Activated naive CD4-positive, alpha-beta T cell treated with anti-CD3 and anti-CD28 coated beads, Interleukin-2, amount 50 U/mL, for 72 hours (primary cell): ENCODE measurements at regions not wholly inside any gene's neighbourhood (a gene's known extent, or its start where the extent isn't known, plus 50 kb on each side); places are given as distances from the start of the nearest gene placed in this dataset.
"Not testable (repeated sequence)": the region's sequence is repeated elsewhere in the genome, so short reads cannot be mapped to it uniquely, and the experiment has no call there.

Experiments
- ATAC-seq, 2 donors: fragments of 150-1000 bp; cut with Tn5 transposase; 2 replicates each; pipeline ENCODE4 v1.10.0; 2021; ENCODE audit warnings: mild to moderate bottlenecking in 2 of 2, moderate library complexity in 2 of 2
- DNase-seq, 2 donors: peaks; one replicate each; pipeline ENCODE4 v3.0.0; 2021 to 2022; ENCODE audit warnings: low spot score in 2 of 2
- H3K27ac Mint-ChIP-seq, 2 donors: one replicate each; pipeline ENCODE4 v1.8.0; 2022; ENCODE audit warnings: mild to moderate bottlenecking in 2 of 2, mixed read lengths in 2 of 2
- H3K36me3 Mint-ChIP-seq, 2 donors: one replicate each; pipeline ENCODE4 v1.8.0; 2022; ENCODE audit warnings: mixed read lengths in 2 of 2
- H3K9me3 Mint-ChIP-seq, 2 donors: one replicate each; pipeline ENCODE4 v1.8.0; 2022; ENCODE audit warnings: mixed read lengths in 2 of 2

DNA sequence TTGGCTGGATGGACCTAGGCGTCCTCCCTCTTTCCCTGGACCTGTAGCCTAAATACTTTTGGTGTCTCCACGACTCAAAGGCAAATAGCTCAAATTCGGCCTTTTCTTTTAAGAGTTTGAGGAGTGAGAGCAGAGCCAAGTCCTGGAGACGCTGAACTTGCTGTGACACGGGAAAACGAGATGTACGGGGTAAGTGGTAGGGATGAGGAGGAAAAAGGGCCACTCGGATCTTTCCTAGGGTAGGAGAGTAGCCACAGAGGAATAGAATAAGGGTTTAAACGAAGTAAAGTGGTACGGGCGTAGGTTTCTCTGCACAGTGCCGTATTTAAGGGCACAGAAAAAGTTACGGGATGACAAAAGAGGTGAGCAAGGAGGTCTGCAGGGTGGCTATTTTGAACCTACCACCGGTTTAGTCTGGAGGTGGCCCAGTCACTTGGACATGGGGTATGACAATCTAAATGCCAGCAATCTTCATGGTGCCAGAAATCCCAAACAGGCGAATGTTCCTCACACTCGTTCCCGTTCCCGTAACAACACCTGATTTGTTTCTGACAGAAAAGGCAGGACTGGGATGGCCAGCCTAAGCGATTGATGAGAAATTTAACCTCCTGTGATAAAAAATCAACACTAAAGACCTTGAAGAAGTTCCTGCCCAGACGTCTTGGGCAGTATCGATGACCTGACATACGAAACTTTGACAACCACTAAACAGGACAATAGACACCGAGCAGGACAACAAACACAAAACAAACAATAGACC, 149.3 kb downstream of the TRIM27 start:
- H3K36me3 Mint-ChIP-seq = peaks cover 46 to 52% of the 10 kb centered on the region in 2 donors
- H3K9me3 Mint-ChIP-seq = peaks cover 21 to 30% of the 10 kb centered on the region in 2 donors
- ATAC-seq (no peak), DNase-seq (no peak)
- peak overlapping the region in 1 of 2 donors; percentile 78 for H3K27ac Mint-ChIP-seq

DNA sequence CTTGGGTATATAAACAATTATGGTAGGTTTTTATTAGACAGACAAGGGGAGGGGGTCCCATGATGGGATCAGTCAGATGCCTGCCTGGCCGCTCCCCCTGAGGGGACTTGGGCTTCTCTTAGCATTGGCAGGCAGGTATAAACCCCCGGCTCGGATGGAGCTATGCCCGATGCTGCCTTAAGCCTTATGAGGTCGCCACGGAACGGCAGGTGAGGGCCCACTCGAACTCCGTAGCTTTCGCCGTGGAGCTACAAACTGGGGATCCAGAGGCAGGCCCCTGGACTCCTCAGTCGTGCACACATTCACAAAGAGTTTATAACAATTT, 148.8 kb downstream of the TRIM27 start:
- peak overlapping the region in 1 of 2 donors; percentile 78 for H3K27ac Mint-ChIP-seq

DNA sequence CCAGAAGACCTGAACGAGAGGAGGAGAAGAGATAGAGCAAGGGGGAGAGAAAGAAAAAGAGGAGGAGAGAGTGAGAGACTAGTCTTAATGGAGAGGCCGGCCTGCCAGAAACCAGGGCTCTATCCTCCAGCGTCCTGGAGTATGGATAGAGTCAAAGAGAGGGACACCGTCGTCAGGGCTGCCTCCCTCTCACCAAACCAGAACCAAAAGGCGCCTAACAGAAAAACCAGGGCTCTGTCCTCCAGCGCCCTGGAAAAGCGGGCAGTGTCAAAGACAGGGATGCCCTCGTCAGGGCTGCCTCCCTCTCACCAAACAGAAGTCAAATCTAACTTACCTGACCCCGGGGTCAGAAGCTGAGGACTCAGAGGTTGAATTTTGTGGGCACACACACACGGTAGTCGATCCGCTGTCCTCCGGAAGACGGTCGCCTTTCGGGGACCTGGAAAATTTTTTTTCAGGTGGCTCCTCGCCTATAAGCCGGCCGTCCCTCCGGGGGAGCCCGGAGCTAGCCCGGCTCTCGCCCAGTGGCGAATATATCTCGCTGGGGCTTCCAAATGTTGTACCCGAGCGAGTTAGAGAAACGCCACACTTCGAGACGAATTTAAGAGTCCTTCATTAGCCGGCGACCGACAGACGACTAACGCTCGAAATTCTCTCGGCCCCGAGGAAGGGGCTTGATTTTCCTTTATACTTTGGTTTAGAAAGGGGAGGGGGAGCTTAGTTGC, 148.2 kb downstream of the TRIM27 start:
- peak overlapping the region in 1 of 2 donors; percentile 78 for H3K27ac Mint-ChIP-seq
- ATAC-seq (no peak), DNase-seq (no peak)
- H3K9me3 Mint-ChIP-seq = peaks cover 25 to 34% of the 10 kb centered on the region in 2 donors
- H3K36me3 Mint-ChIP-seq = peaks cover 57 to 60% of the 10 kb centered on the region in 2 donors

More for the DNA sequence above, 148.8 kb downstream of the TRIM27 start:
- no peak for ATAC-seq
- no peak for DNase-seq
- Mint-ChIP-seq H3K9me3 (peaks cover 25 to 34% of the 10 kb centered on the region in 2 donors), H3K36me3 (peaks cover 52 to 58% of the 10 kb centered on the region in 2 donors)

DNA sequence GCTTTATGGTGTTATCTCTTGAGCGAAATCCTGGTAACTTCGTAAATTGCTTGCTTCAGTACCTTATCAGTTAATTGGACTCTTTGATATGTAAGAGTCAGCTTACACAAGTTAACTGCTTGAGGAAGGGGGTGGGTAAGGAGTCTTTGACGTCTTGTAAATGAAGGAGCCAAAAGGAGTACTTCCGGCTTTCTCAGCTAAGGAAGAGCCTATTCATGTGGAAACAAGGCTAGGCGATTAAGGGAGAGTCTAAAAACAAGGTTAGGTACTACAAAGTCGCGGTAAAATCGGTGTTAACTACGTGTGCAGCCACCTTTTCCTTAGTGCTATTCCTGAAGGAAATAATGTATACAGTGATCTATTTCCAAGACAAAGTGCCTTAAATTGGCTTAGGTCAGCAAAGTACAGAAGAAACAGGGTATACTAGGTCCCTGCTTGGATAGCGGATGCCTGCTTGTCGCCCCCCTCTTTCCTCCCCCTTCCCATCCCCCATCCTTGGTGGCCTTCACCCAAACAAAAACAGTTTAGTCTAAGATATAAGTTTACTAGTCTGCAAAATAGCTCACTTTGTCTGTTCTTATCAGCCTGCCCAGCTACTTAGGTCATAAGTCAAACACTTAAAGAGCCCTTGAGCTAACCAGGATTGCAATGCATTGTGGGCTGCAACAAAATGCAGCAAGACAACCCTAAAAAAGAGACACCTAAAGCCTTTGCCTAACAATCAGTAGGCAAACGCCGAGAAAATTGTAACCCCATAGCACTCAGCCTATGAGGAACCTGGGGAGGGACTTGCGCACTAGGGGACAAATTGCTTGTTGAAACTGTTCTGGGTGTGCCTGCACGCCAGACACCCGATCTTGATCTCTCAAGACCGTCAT, 147.3 kb downstream of the TRIM27 start:
- H3K36me3 Mint-ChIP-seq = peaks cover 58 to 63% of the 10 kb centered on the region in 2 donors

DNA sequence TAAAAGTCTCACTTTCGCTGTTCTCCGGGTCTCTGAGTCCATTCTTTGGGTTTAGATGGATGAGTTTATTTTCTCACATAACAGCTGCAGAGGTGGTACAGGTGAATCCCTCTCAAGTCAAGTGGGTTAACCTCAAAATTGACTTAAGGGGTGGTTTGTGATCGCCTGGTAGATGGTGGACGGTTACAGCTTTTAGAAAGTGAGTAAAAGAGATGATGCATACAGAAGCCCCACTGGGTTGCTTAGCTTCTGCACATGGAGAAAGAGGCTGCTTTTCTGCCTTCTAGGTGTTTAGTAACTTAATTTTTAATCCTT, 146.7 kb downstream of the TRIM27 start:
- no peak overlapping the region for H3K27ac Mint-ChIP-seq
- H3K9me3 Mint-ChIP-seq = peaks cover 25 to 34% of the 10 kb centered on the region in 2 donors
- DNase-seq = no peak
- no peak for ATAC-seq
- peaks cover 63 to 69% of the 10 kb centered on the region in 2 donors for H3K36me3 Mint-ChIP-seq

More for the DNA sequence above, 147.3 kb downstream of the TRIM27 start:
- ATAC-seq = no peak
- no peak for DNase-seq
- Mint-ChIP-seq H3K9me3 (peaks cover 25 to 34% of the 10 kb centered on the region in 2 donors), H3K27ac (peak overlapping the region in 1 of 2 donors; percentile 46)

DNA sequence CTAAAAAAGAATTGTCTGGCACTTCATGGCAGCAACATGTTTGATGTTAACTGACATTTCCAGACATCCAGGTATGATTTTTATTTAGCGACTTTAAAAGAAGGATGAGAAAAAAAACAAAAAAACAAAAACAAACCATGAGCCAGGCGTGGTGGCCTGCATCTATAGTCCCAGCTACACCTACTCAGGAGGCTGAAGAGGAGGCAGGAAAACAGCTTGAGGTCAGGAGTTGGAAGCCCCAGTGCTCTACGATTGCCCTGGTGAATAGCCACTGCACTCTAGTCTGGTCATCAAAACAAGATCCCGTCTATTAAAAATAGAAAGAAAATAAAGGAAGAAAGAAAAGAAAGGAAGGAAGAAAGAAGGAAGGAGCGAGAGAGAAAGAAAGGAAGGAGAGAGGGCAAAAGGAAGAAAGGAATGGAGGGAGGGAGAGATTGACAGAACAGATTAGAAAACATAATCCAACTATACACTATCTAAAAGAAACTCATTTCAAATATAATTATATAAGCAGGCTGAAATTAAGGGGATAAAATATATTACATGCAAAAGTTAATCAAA, 141.6 kb downstream of the TRIM27 start:
- no peak for ATAC-seq
- H3K36me3 Mint-ChIP-seq = peaks cover 57 to 60% of the 10 kb centered on the region in 2 donors
- peak overlapping the region in 1 of 2 donors; percentile 19 for H3K27ac Mint-ChIP-seq

DNA sequence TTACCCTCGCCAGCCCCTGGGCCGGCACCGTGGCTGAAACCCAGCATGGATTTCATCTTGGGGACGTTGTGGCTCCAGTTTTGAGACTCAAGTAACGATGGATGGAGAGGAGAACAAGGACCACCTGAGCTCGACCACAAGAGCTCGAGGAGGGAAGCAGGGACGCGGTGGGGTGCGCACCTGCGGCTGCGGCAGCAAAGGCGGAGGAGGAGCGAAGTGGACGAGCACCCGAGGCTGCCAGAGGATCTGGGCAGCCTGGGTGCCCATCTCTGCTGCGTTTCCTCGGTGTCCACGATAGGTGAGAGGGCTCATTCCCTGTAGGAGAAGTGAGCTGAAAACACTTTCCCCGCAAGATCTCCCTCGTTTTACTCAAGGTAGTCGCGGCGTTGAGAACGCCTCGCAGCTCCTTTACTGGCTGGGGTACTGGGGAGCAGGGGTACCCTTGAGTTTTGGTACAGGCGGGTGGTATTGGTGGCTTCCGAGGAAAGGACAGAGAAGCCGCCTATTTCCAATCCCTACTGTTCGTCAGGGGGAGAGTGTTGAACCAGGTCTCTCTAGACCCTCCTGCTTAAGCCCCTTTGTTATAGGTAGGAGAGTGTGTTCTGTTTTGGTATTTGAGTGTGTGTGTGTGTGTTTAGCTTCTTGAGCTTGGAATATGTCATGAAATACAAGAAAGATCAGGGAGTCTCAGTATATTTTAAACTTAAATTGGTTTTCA, 137.7 kb downstream of the TRIM27 start:
- DNase-seq = no peak
- peaks cover 56 to 68% of the 10 kb centered on the region in 2 donors for H3K36me3 Mint-ChIP-seq
- peaks cover 13 to 26% of the 10 kb centered on the region in 2 donors for H3K9me3 Mint-ChIP-seq
- no peak overlapping the region for H3K27ac Mint-ChIP-seq
- ATAC-seq = no peak

More for the DNA sequence above, 141.6 kb downstream of the TRIM27 start:
- H3K9me3 Mint-ChIP-seq = peaks cover 12 to 19% of the 10 kb centered on the region in 2 donors
- no peak for DNase-seq

DNA sequence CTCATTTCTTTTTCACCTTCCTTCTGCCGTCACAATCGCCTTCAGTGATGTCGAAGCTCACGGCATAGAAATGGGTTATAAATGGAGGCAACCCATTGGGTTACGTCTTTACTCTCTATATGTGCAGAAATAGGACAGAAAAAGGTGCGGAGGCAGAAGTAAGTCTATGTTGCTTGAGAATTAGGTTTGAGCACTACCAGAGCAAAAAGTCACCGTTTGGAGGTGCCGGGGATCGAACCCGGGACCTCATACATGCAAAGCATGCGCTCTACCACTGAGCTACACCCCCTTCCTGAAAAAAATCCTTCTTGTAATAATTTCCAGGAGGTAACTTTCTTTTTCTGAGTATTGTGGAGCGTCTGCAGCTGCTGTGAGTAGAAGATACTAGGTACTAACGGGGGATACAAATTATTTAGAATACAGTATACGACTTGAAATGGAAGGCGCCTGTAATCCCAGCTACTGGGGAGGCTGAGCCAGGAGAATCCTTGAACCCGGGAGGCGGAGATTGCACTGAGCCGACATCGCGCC, 134.2 kb downstream of the TRIM27 start:
- Mint-ChIP-seq H3K9me3 (peaks cover 16 to 25% of the 10 kb centered on the region in 2 donors), H3K36me3 (peaks cover 46 to 54% of the 10 kb centered on the region in 2 donors), H3K27ac (peak overlapping the region; percentile 52 to 99)
- DNase-seq (peak in 1 of 2 donors; percentile 50), ATAC-seq (peak; percentile 9 to 75)

DNA sequence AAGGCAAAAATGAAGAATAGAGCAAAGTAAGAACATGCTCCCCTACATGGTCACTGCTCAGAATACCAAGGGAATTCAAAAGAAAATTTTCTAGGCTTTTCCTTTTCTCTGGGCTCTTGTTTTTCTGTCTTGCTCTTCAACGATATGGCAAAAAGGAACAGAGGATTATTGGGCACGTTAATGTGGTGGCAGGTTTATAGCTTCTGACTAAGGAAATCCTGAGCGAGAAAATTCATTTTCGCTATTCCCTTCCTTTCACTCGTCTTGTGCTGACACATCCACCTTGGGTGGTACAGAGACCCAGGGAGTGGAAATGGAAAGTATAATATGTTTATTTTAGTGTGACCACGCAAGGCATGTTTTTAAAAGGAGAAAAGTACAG, 132.8 kb downstream of the TRIM27 start:
- Mint-ChIP-seq H3K27ac (no peak overlapping the region), H3K36me3 (peaks cover 42 to 47% of the 10 kb centered on the region in 2 donors), H3K9me3 (peaks cover 19 to 23% of the 10 kb centered on the region in 2 donors)
- ATAC-seq (no peak), DNase-seq (no peak)

DNA sequence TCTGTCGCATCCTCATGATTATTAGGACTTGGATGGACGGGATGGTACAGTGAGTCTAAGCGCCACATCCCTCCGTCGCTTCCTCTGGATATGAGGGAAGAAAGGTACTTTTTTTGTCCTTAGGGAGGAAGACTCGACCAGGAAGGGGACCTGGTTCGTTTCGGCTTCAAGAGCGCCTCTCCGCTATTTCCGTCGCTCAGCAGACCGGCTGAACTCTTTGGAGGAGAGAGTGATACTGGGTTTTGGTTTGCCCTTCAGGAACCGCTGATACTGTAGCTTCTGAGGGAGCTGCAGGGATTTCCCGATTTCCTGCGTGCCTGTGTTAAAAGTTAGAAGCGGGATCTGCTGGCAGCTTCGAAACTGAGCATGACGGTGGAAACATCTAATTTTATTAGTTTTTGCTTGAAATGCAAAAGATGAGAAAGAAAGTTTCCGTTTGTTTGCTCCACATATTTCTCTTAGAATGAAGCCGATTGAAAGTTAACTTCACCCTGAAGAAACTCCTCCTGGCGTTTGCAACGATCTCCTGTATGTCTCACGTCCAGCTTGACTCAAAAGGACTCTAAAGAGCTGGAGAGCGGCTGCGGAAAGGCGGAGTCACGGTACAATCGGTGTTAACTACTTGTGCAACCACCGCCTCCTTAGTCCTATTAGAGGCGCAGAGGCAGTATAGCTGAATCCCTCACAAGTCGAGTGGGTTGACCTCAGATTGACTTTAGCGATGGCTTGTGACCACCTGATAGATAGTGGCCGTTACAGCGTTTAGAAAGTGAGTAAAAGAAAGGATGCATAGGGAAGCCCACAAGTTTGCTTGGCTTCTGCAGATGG, 129.4 kb downstream of the TRIM27 start:
- peaks cover 18 to 25% of the 10 kb centered on the region in 2 donors for H3K9me3 Mint-ChIP-seq
- ATAC-seq = peak in 1 of 2 donors; percentile 49
- H3K36me3 Mint-ChIP-seq = peaks cover 20 to 28% of the 10 kb centered on the region in 2 donors
- no peak overlapping the region for H3K27ac Mint-ChIP-seq
- no peak for DNase-seq

DNA sequence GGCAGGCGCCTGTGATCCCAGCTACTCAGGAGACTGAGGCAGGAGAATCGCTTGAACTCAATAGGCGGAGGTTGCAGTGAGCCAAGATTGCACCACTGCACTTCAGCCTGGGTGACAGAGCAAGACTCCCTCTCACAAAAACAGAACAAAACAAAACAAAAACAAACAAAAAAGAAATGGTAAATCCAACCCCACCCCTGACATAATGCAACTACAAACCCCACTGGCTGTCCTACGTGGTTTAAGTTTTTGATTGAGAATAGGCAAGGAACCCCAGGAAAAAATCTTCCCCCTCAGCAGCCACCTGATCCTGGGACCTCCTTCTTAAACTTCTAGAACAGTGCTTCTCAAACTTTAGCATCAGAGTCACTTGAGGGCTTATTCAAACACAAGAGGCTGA, 123.1 kb downstream of the TRIM27 start:
- not testable (repeated sequence) for DNase-seq, H3K9me3 Mint-ChIP-seq, H3K27ac Mint-ChIP-seq, ATAC-seq
- peaks cover 4 to 25% of the 10 kb centered on the region in 2 donors for H3K36me3 Mint-ChIP-seq

DNA sequence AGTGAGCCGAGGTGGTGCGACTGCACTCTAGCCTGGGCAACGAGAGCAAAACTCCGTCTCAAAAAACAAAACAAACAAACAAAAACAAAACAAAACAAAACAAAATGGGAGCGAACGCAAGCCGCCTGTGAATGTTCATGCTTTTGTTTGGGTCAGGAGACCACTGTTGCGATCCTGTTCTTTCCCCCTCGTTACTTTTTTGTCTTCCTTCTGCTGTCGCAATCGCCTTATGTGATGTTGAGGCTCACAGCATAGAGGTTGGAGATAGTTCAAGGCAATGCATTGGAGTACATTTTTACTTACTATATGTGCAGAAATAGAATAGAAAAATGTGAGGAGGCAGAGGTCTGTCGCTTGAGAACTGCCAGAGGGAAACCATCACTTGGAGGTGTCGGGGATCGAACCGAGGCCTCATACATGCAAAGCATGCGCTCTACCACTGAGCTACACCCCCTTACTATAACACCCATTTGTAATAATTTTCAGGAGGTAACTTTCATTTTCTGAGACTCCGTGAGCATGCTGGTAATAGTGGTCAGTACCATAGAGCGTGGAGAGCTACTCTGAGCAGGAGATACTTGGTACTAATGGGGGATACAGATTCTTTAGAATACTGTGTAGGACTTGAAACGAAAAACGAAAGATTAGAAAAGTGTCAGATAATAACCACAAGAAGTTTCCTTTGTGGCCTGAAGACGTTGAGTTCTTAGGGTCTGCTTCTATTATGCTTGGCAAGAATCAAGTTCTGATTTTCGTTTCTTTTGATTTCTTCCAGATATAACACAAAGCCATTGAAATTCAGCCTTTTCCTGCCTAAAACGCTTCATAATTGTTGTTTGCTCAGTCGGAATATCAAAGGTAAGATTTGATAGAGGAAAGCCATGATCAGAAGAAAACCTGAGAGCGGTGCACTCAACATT, 121.1 kb downstream of the TRIM27 start:
- Mint-ChIP-seq H3K36me3 (peaks cover 4 to 21% of the 10 kb centered on the region in 2 donors), H3K9me3 (peaks cover 0 to 5% of the 10 kb centered on the region in 2 donors), H3K27ac (no peak overlapping the region)
- DNase-seq = no peak
- peak; percentile 5 to 63 for ATAC-seq

DNA sequence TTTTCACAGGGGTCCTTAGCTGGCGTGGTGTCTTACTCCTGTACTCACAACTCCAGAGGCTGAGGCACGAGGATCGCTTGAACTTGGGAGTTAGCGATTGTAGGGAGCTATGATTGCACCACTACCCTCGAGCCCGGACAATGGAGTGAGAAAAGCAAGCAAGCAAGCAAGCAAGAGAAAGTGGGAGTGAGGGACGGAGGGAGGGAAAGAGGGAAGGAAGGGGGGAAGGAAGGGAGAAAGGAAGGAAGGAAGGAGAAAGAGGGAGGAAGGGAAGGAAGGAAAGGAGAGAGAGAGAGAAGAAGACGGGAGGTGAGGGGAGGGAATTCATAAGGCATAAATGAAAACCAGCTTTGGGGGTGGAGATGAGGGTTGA, 120.5 kb downstream of the TRIM27 start:
- DNase-seq (no peak), ATAC-seq (no peak)
- peaks cover 4 to 27% of the 10 kb centered on the region in 2 donors for H3K36me3 Mint-ChIP-seq
- peaks cover 0 to 5% of the 10 kb centered on the region in 2 donors for H3K9me3 Mint-ChIP-seq
- H3K27ac Mint-ChIP-seq = no peak overlapping the region

DNA sequence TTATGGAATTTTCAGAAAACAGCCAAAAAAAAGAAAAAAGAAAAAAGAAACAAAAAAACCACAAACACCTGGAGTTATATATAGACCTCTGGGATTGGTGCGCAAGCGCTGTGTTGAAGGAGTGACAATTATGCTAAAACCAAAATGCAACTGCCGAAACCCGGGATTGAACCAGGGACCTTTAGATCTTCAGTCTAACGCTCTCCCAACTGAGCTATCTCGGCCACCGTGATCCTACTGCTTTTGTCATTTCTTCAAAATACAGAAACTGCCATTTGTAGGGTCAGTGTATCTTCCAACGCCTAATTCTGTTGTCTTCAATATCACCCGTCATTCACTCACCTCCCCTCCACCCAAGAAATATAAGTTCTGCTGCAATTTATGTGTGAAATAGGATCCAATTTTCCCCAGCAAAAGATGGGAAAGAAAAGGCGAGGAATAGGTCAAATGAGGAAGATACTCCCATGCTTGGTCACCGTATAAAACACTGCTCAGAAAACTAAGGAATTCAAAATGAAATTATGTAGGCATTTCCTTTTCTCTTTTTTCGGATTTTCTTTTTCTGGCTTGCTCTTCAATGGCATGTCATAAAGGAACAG, 116.0 kb downstream of the TRIM27 start:
- peak in 1 of 2 donors; percentile 66 for ATAC-seq
- H3K27ac Mint-ChIP-seq = peak overlapping the region in 1 of 2 donors; percentile 44
- peaks cover 14 to 55% of the 10 kb centered on the region in 2 donors for H3K36me3 Mint-ChIP-seq
- H3K9me3 Mint-ChIP-seq = peaks cover 3 to 23% of the 10 kb centered on the region in 2 donors
- DNase-seq = peak in 1 of 2 donors; percentile 59
